Stimulated activated CD4-positive, alpha-beta T cell treated with anti-CD3 and anti-CD28 coated beads, Interleukin-12 subunit alpha, Interleukin-12 subunit beta, amount 100 ng/mL, for 24 hours (primary cell): ENCODE measurements at regions not wholly inside any gene's neighbourhood (a gene's known extent, or its start where the extent isn't known, plus 50 kb on each side); places are given as distances from the start of the nearest gene placed in this dataset.
"Not testable (repeated sequence)": the region's sequence is repeated elsewhere in the genome, so short reads cannot be mapped to it uniquely, and the experiment has no call there.

Source experiments
- DNase-seq, 2 experiments: peaks; one replicate each; pipeline ENCODE4 v3.0.0-alpha.2; 2020; ENCODE audit warnings: low read depth in 2 of 2

DNA sequence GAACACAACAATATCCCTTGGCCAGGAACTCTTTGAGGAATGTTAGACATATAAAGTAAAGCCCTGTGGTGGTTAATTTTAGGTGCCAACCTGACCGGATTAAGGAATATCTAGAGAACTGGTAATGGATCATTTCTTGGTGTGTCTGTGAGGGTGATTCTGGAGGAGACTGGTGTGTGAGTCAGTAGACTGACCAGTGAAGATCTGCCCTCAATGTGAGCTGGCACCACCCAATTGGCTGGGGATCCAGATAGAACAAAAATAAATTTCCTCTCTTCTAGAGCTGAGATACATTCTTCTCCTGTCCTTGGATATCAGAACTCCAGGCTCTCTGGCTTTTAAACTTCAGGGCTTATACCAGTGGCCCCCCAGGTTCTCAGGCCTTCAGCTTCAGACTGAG is 56.2 kb upstream of the TNPO1 start:
- DNase-seq = no peak

DNA sequence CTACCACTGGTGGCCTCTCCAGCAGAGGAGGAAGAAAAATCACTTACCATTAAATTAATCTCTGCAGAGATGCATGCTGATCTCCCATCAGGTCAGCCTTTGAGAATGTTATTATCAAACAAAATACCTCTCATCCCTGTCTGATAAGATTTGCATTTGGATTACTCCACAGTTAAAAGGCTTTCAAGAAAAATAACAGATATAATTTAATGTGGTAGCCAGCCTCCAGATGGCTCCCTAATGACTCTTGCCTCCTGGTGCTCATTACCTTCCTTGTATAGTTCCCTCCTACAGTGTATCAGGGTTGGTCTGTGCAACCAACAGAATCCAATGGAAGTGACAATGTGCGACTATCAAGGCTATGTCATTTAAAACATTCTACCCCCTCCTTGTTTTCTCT is 63.6 kb upstream of the TNPO1 start:
- no peak for DNase-seq

DNA sequence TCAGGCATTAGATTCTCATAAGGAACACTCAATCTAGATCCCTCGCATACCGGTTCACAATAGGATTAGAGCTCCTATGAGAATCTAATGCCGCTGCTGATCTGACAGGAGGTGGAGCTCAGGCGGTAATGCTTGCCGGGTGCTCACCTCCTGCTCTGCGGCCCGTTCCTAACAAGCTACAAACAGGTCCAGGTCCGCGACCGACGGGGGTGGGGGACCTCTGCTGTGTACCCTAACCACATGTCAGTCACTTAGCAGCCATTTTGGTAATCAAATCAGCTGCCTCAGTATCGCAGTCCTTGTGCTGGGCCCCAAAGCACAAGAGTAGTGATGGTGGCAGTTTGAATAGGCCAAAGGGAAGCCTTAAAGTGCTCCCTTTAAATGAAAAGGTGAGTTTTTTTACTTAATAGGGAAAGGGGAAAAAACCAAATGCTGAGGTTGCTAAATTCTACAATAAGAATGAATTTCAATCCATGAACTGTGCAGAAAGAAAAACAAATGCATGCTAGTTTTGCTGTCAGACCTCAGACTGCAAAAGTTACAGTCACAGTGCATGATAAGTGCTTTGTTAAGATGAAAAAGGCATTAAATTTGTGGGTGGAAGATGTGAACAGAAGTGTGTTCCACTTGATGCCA is 67.0 kb upstream of the TNPO1 start:
- DNase-seq = no peak

DNA sequence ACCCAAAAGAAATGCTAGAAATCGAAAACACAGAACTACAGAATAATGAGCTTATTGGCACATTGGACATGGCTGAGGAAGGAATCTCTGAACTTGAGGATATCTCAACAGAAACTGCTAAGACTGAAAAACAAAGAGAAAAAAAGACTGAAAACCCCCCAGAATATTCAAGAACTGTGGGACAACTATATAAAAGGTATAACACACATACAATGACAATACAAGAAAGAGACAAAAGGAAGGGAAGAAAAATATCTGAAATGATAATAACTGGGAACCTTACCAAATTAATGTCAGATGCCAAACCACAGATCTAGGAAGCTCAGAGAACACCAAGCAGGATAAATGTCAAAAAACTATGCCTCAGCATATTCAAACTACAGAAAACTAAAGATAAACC is 68.6 kb upstream of the TNPO1 start:
- no peak for DNase-seq

DNA sequence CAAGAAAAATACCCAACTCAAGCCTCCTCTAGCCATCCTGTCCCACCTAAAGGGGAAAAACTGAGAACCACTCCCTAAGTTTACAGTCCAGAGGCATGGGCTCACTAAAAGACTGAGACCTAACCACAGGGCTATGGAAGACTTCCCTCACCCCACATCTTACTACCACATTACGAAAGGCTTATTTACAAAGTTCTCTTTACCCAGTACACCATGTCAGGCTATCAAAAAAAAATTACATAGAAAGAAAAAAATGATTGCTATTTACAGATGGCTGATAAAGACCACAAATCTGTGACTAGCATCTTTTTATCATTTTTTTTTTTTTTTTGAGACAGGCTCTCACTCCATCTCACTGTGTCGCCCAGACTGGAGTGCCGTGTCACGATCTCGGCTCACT is 69.7 kb upstream of the TNPO1 start:
- no peak for DNase-seq

DNA sequence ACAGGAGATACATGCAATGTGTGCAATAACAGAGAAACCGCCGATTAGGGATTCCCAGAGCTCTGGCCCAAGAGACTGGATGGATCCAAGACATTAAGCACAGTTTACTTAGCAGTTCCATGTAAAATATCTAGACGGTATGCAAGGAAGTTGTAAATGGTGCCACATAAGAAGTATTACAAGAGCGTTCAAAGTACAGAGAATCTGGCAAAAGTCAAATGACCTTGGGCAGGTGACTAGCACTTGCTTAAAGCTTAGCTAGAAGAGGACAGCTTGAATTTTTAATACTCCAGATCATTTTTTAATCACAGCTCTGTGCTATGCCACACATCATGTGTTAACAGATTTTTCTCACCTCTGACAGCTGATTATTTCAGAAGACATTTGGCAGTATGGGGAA is 72.3 kb upstream of the TNPO1 start:
- no peak for DNase-seq

DNA sequence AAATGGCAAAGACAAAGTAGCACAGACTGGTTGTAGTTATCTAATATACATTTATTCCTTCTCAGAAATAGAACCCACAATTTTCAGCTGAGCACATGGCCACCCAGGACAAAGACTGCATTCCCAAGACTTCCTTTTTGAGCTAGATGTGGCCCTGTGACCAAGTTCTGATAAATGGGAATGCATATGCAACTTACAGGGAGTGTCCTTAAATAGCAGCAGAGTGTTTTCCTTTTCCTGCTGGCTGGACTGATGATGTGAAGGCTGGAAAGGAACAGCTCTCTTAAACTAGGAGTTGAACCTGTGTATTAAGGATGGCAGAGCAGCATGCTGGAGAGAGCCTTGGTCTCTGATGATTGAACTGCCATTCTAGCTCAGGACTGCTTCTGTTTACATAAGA is 74.7 kb upstream of the TNPO1 start:
- DNase-seq = no peak

DNA sequence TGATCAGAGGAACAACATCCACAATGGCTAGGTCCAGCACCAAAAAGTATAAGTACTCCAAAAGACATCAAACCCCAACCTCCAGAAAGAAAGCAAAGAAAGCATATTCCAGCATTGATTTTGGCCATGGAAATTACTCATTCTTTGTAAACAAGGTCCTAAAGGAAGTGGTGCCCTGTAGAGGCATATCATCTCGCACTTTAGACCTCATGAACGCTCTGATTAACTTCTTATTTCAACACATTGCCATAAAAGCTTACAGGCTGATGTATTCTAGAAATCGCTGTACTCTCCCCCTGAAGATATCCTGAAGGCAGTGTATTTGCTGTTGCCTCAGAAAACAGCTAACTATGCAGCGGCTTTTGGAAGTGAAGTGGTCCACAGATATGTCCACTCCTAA is 82.7 kb upstream of the TNPO1 start:
- no peak for DNase-seq

DNA sequence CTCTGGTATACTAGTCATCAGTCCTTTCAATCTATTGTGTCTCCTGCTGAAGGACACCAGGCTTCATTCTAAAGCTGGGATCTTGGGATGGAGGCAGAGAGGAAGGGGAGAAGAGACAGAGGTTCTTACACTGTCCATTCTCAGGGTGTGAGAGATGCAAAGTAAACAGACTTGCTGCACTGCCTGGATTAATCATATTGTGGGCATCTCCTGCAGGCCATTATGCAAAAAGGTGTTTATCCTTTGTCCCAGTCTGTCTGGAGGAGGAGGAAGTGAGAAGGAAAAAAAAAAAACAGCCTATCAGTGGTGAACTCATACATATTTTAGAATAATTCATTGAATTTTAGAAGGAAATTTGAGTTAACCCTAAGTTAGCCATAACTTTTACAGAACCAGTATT is 92.9 kb upstream of the TNPO1 start:
- no peak for DNase-seq

DNA sequence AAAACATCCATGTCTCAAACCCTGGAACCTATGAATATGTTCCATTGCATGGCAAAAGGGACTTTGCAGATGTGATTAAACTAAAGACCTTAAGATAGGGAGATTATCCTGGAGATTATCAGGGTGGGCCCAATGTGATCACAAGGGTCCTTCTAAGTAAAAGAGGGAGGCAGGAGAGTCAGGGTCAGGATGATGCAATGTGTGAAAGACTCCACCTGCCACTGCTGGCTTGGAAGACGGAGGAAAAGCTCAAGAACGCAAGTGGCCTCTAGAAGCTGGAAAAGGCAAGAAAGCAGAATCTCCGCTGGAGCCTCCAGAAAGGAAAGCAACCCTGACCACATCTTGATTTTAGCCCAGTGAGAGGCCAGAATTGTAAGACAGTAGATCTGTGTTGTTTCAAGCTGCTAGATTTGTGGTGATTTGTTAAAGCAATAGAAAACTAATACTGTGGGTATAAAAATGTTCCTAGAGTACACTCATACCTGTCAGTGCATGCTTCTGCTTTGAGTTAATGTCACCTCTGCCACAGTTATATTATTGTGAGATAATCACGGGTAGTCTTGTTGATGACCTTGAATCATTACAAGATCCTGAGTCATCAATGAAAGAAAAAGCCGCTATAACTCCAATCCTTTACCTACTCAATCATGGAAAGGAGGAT is 93.5 kb upstream of the TNPO1 start:
- DNase-seq = no peak

DNA sequence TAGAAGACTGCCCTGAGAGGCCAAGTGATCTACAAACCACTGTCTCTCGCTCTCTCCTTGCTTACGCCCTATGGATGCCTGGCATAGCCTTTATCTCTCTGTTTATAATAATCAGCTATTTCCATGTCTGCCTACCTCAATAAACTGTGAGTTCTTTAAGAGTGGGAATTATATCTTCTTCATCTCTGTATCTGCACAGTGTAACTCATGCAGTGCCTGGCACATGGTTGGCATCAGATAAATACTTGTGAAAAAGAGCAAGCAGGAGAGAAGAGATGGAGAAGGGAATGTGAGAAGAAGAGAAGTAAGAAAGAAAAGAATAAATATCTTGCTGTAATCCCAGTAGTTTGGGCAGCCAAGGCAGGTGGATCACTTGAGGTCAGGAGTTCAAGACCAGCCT is 94.6 kb upstream of the TNPO1 start:
- DNase-seq = no peak

DNA sequence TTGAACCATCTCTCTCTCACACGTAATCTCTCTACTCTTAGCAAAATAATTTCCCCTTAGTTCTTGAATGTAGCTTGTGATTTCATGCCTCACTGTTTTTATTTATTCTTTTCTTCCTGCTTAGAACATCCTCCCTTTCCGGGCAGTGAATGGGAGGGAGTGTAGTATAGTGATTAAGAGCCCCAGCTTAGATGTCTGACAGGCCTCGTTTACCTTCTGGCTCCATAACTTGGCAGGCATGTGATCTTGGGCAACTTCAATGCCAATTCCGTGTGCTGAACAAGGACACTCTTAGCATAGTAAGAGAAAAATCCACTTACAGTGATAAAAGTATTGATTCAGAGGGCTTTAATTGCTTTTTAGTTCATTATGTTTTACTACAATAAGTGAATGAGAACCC is 96.3 kb upstream of the TNPO1 start:
- no peak for DNase-seq

DNA sequence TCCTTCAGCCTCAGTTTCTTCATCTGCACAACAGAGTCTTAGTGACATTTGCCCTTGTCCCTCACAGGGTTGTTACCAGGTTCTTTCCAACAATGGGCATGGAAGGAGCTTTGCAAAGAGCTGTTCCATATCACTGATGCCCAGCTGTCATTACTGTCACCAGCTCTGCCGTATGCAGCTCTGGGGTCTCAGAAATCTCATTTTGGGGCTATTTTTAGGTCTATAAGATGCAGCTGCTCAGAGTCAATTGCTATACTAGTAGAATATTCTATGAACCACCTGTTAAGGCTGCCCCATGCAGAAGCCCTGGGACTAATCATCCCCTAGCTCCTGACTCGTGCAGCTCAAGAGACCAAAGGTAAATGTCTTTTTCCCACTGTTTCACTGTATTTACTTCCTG is 105.1 kb upstream of the TNPO1 start:
- no peak for DNase-seq

DNA sequence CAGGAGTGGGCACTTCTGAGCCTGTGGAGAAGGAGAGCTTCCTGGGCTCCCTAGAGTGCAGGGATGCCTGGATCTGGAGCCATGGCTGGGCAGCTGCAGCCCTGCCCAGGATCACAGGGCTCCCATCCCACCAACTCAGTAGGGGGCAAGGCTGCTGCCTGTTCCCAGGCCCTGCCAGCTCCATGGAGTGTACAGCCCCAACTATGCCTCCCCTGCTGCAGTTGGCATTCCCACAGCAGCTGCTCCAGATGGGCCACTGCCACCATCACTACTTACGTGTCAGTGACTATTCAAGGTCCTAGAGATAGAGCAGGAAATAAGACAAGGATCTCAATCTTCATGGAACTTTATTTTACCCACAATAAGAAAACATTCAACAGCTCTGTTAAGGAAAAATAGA is 107.1 kb upstream of the TNPO1 start:
- DNase-seq = no peak

DNA sequence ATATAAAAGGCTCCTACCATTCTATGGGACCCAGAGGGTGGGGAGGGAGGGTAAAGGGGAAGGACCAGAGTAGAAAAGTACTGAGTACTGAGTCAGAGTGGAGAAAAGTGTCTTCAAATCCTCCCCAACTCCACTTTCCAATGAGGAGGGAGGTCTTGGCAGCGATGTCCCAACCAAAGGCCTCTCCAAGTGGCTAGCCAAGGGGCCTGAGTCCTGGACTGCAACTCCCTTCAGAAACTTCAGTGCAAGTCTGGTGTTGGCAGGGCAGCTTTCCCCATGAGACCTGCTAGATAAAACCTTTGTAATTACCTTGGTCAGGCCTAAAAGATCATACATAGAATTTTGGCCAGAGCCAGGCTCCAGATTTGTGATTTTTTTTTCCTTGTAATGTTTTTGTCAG is 111.3 kb upstream of the TNPO1 start:
- DNase-seq = no peak

DNA sequence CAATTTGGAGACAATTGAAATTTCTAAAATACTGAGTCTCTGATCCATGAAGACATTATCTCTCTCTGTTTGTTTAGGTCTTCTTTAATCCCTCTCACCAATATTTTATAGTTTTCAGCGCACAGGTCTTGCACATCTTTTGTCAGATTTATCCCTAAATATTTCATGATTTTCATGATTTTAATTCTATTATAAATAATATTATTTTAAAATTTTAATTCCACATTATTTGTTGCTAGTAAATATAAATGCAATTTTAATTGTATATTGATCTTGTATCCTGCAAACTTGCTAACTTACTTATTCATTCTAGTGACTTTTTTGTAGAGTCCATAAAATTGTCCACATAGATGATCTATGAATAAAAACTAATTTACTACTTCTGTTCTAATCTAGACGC is 112.6 kb upstream of the TNPO1 start:
- DNase-seq = no peak

DNA sequence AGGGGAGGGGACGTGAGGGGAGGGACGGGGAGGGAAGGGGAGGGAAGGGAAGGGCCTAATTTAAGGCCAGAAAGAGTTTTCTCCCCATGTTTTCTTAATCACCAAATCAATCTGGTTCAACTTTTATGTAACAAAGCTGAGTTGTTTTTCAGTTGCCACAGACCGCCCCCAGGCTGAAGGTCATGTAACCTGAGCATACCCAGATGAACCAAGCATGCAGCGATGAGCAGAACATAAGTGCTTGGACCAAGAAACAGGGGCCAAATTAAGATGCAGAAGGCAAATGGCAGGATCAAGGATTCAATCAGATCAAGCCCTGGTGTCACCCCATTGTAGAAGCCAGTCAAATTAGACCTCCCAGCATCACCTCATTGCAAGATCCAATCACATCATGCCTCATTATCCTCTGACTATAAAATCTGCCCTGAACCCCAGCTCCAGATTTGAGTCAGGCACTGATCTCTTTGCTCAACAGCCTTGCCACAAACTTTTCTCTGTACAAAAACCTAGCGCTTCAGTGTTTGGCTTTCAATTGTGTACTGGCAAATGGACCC is 113.5 kb upstream of the TNPO1 start:
- no peak for DNase-seq

DNA sequence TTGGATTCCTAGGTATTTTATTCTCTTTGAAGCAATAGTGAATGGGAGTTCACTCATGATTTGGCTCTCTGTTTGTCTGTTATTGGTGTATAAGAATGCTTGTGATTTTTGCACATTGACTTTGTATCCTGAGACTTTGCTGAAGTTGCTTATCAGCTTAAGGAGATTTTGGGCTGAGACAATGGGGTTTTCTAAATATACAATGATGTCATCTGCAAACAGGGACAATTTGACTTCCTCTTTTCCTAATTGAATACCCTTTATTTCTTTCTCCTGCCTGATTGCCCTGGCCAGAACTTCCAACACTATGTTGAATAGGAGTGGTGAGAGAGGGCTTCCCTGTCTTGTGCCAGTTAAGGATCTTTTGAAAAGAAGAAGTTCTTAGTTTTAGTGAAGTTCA is 114.4 kb upstream of the TNPO1 start:
- not testable (repeated sequence) for DNase-seq

DNA sequence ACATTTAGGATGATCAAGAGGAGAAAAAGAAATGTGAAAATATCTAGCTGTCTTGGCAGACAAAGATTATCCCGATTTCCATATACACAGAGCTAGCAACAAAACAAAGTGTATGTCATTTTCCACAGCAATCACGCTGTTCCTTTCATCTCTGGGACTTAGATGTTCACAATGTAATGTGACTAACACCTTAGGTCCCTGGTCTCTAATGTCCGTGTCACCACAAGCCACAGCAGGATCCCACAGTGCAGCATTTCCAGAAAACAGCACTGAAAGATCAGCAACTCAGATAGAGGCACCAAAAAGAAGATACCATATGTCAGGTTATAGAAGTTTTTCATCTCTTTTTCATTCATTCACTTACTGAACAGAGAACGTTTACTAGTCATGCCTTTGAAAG is 118.0 kb upstream of the TNPO1 start:
- no peak for DNase-seq

DNA sequence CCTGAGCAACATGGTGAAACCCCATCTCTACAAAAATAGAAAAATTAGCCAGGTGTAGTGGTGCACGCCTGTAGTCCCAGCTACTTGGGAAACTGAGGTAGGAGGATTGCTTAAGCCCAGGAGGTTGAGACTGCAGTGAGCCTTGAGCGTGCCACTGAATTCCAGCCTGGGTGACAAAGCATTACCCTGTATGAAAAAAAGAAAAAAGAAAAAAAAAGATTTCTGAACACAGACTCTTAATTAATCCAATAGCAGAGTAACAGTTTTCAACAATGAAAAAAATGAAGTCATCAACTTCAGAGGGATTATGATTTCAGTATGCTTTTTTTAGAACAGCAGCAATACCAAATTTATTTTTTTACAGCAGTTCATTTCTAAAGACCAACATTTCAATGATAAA is 118.8 kb upstream of the TNPO1 start:
- no peak for DNase-seq

DNA sequence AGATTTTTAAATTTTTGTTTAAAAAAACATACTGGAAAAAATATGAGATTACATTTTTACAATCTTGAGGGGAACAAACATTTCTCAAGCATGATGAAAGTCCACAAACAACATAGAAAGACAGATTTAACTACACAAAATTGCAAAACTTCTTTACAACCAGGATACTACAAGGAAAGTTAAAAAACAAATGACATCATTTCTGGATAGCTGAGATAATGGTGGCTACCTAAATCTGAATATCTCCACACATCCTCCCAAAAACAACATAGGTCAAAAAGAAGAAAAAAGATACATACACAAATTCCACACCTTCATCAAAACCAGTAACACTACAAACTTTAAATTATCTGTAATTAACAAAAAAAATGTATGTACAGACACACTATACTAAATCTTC is 120.8 kb upstream of the TNPO1 start:
- DNase-seq = no peak

DNA sequence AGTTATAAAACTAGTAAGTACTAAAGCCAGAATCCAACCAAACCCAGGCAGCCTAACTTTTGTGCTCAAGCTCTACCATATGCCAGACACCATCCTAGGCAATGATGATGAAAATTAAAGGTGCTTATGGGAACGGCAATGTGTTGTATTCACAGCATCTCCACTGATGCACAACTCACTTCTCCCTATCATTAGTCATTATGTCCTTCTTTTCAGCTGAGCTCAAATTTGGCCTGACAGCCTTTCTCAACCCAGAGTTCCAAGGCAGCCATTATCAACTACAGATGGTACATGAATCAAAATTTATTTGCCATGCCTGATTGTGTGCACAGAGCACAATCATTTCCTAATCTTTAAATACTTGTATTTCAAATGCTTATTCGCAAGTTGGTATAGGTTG is 121.6 kb upstream of the TNPO1 start:
- no peak for DNase-seq

DNA sequence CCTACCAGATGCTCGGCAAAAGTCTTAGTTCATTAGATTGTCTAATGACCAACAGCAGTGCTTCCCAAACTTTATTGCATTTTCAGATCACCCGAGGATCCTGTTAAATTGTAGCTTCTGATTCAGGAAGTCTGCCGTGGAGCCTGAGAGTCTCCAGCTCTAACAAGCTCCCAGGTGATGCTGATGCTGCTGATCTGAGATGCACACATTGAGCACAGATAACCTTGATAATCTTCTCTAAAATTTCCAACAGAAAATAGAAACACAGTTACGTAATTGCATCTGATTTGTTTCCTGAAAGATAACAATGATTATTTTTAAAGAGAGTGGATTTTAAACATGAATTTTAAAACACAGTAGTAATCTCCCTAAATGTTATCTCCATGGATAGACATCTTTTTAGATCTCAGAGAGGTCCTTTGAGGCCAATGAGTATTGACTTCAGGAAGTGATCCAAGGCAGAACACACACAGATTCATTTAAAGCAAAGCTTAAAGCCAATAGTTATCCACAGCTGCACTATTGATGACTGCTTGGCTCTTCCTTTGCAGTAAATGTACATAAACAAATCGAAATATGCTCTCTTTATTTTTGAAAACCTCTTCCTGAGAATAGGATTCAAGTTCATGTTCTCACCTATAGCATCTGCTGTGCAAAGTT is 122.8 kb upstream of the TNPO1 start:
- DNase-seq = no peak
